SK-N-SH (cell line): ENCODE measurements at regions not wholly inside any gene's neighbourhood (a gene's known extent, or its start where the extent isn't known, plus 50 kb on each side); places are given as distances from the start of the nearest gene placed in this dataset.

Experiments
- CTCF ChIA-PET: fragments of 300-600, 350-600 bp; formaldehyde crosslinking; extraction: SDS; loops from one replicate; lab custom pipeline; 2021; lab: Yijun Ruan, JAX
- POLR2A ChIA-PET: fragments of 350-600 bp; sonication (Branson Sonifier 250); formaldehyde crosslinking; extraction: SDS; loops from one replicate; lab custom pipeline; 2020; ENCODE audit warnings: antibody characterized with exemption, inconsistent platforms; lab: Yijun Ruan, JAX
- DNase-seq: peaks from one replicate; pipeline ENCODE4 v3.0.0; 2012
- H2AFZ ChIP-seq: fragments of 200-600 bp; sonication (generic); 2 replicates; pipeline ENCODE4 v1.8.1; 2016; ENCODE audit warnings: antibody characterized with exemption, mild to moderate bottlenecking, low read depth
- H3F3A ChIP-seq: fragments of 200-600 bp; sonication (generic); replicated peaks from 2 replicates; pipeline ENCODE3; 2016; ENCODE audit warnings: antibody characterized with exemption, mild to moderate bottlenecking; ENCODE audit not compliant: insufficient read depth
- H3K27ac ChIP-seq, 2 experiments: fragments of 200-500 bp in 1 of 2; fragments of 200-600 bp in 1 of 2; sonication (Bioruptor generic) in 1 of 2; sonication (generic), shearing (Covaris generic) in 1 of 2; 2 replicates each; pipeline versions ENCODE4 v1.5.1 to v1.6.1; 2014 to 2016; ENCODE audit warnings: low read depth in 2 of 2, inconsistent platforms in 1 of 2, low read length in 1 of 2, mild to moderate bottlenecking in 1 of 2, mixed read lengths in 1 of 2
- H3K27me3 ChIP-seq: fragments of 200-600 bp; sonication (generic), shearing (Covaris generic); 2 replicates; pipeline ENCODE4 v1.6.1; 2016; ENCODE audit warnings: mixed run types; ENCODE audit not compliant: insufficient read depth
- H3K36me3 ChIP-seq, 2 experiments: fragments of 200-500 bp in 1 of 2; fragments of 200-600 bp in 1 of 2; sonication (Bioruptor generic) in 1 of 2; sonication (generic) in 1 of 2; replicated peaks in 1 of 2; 2 replicates each; pipeline versions ENCODE3 to v1.5.1; 2014 to 2016; ENCODE audit warnings: low read length in 1 of 2, mild to moderate bottlenecking in 1 of 2; ENCODE audit not compliant: insufficient read depth in 2 of 2, control insufficient read depth in 1 of 2
- H3K4me1 ChIP-seq, 2 experiments: fragments of 200-500 bp in 1 of 2; fragments of 200-600 bp in 1 of 2; sonication (Bioruptor generic) in 1 of 2; sonication (generic), shearing (Covaris generic) in 1 of 2; 2 replicates each; pipeline versions ENCODE4 v1.5.1 to v1.6.1; 2014 to 2016; ENCODE audit warnings: low read depth in 1 of 2, low read length in 1 of 2, mixed run types in 1 of 2; ENCODE audit not compliant: insufficient read depth in 2 of 2, control insufficient read depth in 1 of 2
- H3K4me2 ChIP-seq: fragments of 200-600 bp; sonication (generic), shearing (Covaris generic); 2 replicates; pipeline ENCODE4 v1.6.1; 2017; ENCODE audit warnings: mixed run types
- H3K4me3 ChIP-seq, 2 experiments: fragments of 200-500 bp in 1 of 2; fragments of 200-600 bp in 1 of 2; sonication (Bioruptor generic) in 1 of 2; sonication (generic), shearing (Covaris generic) in 1 of 2; 2 replicates each; pipeline versions ENCODE4 v1.5.1 to v1.8.1; 2014 to 2016; ENCODE audit warnings: low read depth in 2 of 2, inconsistent platforms in 1 of 2, low read length in 1 of 2, mild to moderate bottlenecking in 1 of 2, mixed read lengths in 1 of 2, moderate library complexity in 1 of 2
- H3K79me2 ChIP-seq: fragments of 200-600 bp; sonication (generic); 2 replicates; pipeline ENCODE4 v1.8.1; 2017; ENCODE audit warnings: mild to moderate bottlenecking; ENCODE audit not compliant: insufficient read depth
- H3K9ac ChIP-seq: fragments of 200-600 bp; sonication (generic); 2 replicates; pipeline ENCODE4 v1.6.1; 2017; ENCODE audit warnings: mixed run types
- H3K9me2 ChIP-seq: fragments of 200-600 bp; sonication (generic); 2 replicates; pipeline ENCODE4 v1.6.1; 2017; ENCODE audit warnings: mixed run types
- H3K9me3 ChIP-seq: fragments of 200-600 bp; sonication (generic); 2 replicates; pipeline ENCODE4 v1.6.1; 2017; ENCODE audit warnings: mixed run types, mild to moderate bottlenecking, moderate library complexity
- H4K20me1 ChIP-seq: fragments of 200-600 bp; sonication (generic); 2 replicates; pipeline ENCODE4 v1.6.1; 2017; ENCODE audit warnings: mild to moderate bottlenecking, mixed run types; ENCODE audit not compliant: insufficient read depth
- CHD2 ChIP-seq: fragments of 150-350 bp; IDR thresholded peaks from 2 replicates; pipeline ENCODE4 v1.6.1; 2018; ENCODE audit warnings: low read length; ENCODE audit not compliant: partially characterized antibody
- CTCF ChIP-seq: fragments of 200-600 bp; sonication (generic); IDR thresholded peaks from 2 replicates; pipeline ENCODE4 v1.6.1; 2017; ENCODE audit warnings: antibody characterized with exemption, mild to moderate bottlenecking, moderate library complexity
- ELF1 ChIP-seq: IDR thresholded peaks from 2 replicates; pipeline ENCODE4 v1.4.0; 2012
- EZH2phosphoT487 ChIP-seq: fragments of 200-600 bp; sonication (generic); IDR thresholded peaks from 2 replicates; pipeline ENCODE4 v1.6.1; 2017; ENCODE audit warnings: low read depth, mixed run types, mild to moderate bottlenecking, antibody characterized with exemption, moderate library complexity, borderline replicate concordance
- FOSL2 ChIP-seq: IDR thresholded peaks from 2 replicates; pipeline ENCODE4 v1.4.0; 2012; ENCODE audit warnings: low read depth, mild to moderate bottlenecking, moderate library complexity, borderline replicate concordance
- FOXM1 ChIP-seq: IDR thresholded peaks from 2 replicates; pipeline ENCODE4 v1.4.0; 2012; ENCODE audit warnings: low read depth, mild to moderate bottlenecking
- GATA2 ChIP-seq: sonication (generic); formaldehyde crosslinking; IDR thresholded peaks from 2 replicates; pipeline ENCODE4 v1.5.0; 2020; ENCODE audit warnings: mild to moderate bottlenecking, missing genetic modification reagents
- IRF3 ChIP-seq: fragments of 150-350 bp; IDR thresholded peaks from 2 replicates; pipeline ENCODE4 v1.6.1; 2016; ENCODE audit warnings: mild to moderate bottlenecking, low read depth, low read length
- JUND ChIP-seq: IDR thresholded peaks from 2 replicates; pipeline ENCODE4 v1.4.0; 2012
- MAX ChIP-seq: IDR thresholded peaks from 2 replicates; pipeline ENCODE4 v1.4.0; 2012; ENCODE audit warnings: low read depth
- MEF2A ChIP-seq: IDR thresholded peaks from 2 replicates; pipeline ENCODE4 v1.4.0; 2012; ENCODE audit warnings: low read depth, borderline replicate concordance
- PBX3 ChIP-seq: IDR thresholded peaks from 2 replicates; pipeline ENCODE4; 2012
- RAD21 ChIP-seq: IDR thresholded peaks from 2 replicates; pipeline ENCODE4 v1.6.1; 2012; ENCODE audit warnings: mild to moderate bottlenecking, low read length
- RCOR1 ChIP-seq: fragments of 150-350 bp; IDR thresholded peaks from 2 replicates; pipeline ENCODE4 v1.6.1; 2017; ENCODE audit warnings: antibody characterized with exemption, low read length
- RFX5 ChIP-seq: IDR thresholded peaks from 2 replicates; pipeline ENCODE4 v1.6.1; 2012; ENCODE audit warnings: mild to moderate bottlenecking, improper control_type of control experiment, low read length
- RXRA ChIP-seq: IDR thresholded peaks from 2 replicates; pipeline ENCODE4 v1.4.0; 2012; ENCODE audit warnings: low read depth, mild to moderate bottlenecking, borderline replicate concordance
- TAF1 ChIP-seq: IDR thresholded peaks from 2 replicates; pipeline ENCODE4 v1.6.1; 2012; ENCODE audit warnings: low read depth, mild to moderate bottlenecking, low read length, moderate library complexity, borderline replicate concordance
- TEAD4 ChIP-seq: IDR thresholded peaks from 2 replicates; pipeline ENCODE4 v1.4.0; 2012; ENCODE audit warnings: mild to moderate bottlenecking, borderline replicate concordance; ENCODE audit not compliant: insufficient read depth
- USF2 ChIP-seq: fragments of 150-350 bp; IDR thresholded peaks from 2 replicates; pipeline ENCODE4 v1.6.1; 2017; ENCODE audit warnings: antibody characterized with exemption, low read length, low read depth, borderline replicate concordance
- YY1 ChIP-seq: IDR thresholded peaks from 2 replicates; pipeline ENCODE4 v1.4.0; 2012; ENCODE audit warnings: low read depth, mild to moderate bottlenecking
- WGBS: methylation state at CpG from one replicate; pipeline ENCODE4 v1.1.6; 2017; ENCODE audit warnings: low lambda C conversion rate; 5-methylcytosine and 5-hydroxymethylcytosine counted together

GRCh38 chr9:28971881-28972280 lies 1398.6 kb upstream of the C9orf72 start:
- no peak for DNase-seq
- POLR2A ChIA-PET = no interaction called here
- peaks cover 8% of the 10 kb centered on the region for H3F3A ChIP-seq
- H3K79me2 ChIP-seq = peaks cover 24% of the 10 kb centered on the region; the same call in 1 of the 2 replicates
- H3K4me1 ChIP-seq = peaks cover 3 to 5% of the 10 kb centered on the region in 2 experiments; a peak in 3 of 4 replicates
- no peak overlapping the region for H3K27ac ChIP-seq
- no peak for TF ChIP-seq PBX3
- no peak for TF ChIP-seq RFX5
- no peak for TF ChIP-seq RXRA
- TF ChIP-seq TEAD4 = no peak
- no peak for TF ChIP-seq FOSL2
- TF ChIP-seq RCOR1 = no peak
- TF ChIP-seq MEF2A = no peak
- no peak for TF ChIP-seq RAD21
- no peak for TF ChIP-seq USF2
- TF ChIP-seq CTCF = no peak
- TF ChIP-seq YY1 = no peak
- no peak for TF ChIP-seq IRF3
- TF ChIP-seq GATA2 = no peak
- TF ChIP-seq CHD2 = no peak
- TF ChIP-seq, all 33 proteins: peak for 0
- H3K9me2 ChIP-seq = no peaks in the 10 kb centered on the region
- H3K9ac ChIP-seq = no peak overlapping the region
- no peaks in the 10 kb centered on the region for H3K9me3 ChIP-seq
- CTCF ChIA-PET = no interaction called here
- 17% methylated on average over 1 of the region's 2 CpGs for WGBS
- no peak overlapping the region for H2AFZ ChIP-seq
- no peak overlapping the region for H3K4me3 ChIP-seq
- H3K27me3 ChIP-seq = no peaks in the 10 kb centered on the region
- H4K20me1 ChIP-seq = peaks cover 14% of the 10 kb centered on the region
- no peaks in the 10 kb centered on the region for H3K36me3 ChIP-seq
- H3K4me2 ChIP-seq = no peak overlapping the region

- DNase-seq = no peak
- H3K9me2 ChIP-seq = no peaks in the 10 kb centered on the region
- H3K27ac ChIP-seq = no peak overlapping the region
- no peak overlapping the region for H3K9ac ChIP-seq
- H3F3A ChIP-seq = peaks cover 5% of the 10 kb centered on the region
- peaks cover 25% of the 10 kb centered on the region; the same call in 1 of the 2 replicates for H3K79me2 ChIP-seq
- peaks cover 5 to 18% of the 10 kb centered on the region in 2 experiments; a peak in 2 of 4 replicates for H3K4me1 ChIP-seq
- H3K36me3 ChIP-seq = no peaks in the 10 kb centered on the region
- H3K4me2 ChIP-seq = no peak overlapping the region
- H3K27me3 ChIP-seq = no peaks in the 10 kb centered on the region
- H4K20me1 ChIP-seq = peaks cover 22% of the 10 kb centered on the region
- ChIA-PET CTCF (no interaction called here), POLR2A (no interaction called here)
- no peak overlapping the region for H3K4me3 ChIP-seq
- no peak overlapping the region for H2AFZ ChIP-seq
- no peaks in the 10 kb centered on the region for H3K9me3 ChIP-seq
- no peak for TF ChIP-seq FOXM1
- no peak for TF ChIP-seq IRF3
- no peak for TF ChIP-seq TAF1
- no peak for TF ChIP-seq EZH2phosphoT487
- TF ChIP-seq RAD21 = no peak
- no peak for TF ChIP-seq USF2
- TF ChIP-seq PBX3 = no peak
- no peak for TF ChIP-seq FOSL2
- no peak for TF ChIP-seq ELF1
- no peak for TF ChIP-seq JUND
- TF ChIP-seq CHD2 = no peak
- no peak for TF ChIP-seq GATA2
- no peak for TF ChIP-seq MAX
These were observed 1403.0 kb upstream of the C9orf72 start for GRCh38 chr9:28976250-28976649.
